ENCODE measurements at regions not wholly inside any gene's neighbourhood (a gene's known extent, or its start where the extent isn't known, plus 50 kb on each side); places are given as distances from the start of the nearest gene placed in this dataset.

DNA sequence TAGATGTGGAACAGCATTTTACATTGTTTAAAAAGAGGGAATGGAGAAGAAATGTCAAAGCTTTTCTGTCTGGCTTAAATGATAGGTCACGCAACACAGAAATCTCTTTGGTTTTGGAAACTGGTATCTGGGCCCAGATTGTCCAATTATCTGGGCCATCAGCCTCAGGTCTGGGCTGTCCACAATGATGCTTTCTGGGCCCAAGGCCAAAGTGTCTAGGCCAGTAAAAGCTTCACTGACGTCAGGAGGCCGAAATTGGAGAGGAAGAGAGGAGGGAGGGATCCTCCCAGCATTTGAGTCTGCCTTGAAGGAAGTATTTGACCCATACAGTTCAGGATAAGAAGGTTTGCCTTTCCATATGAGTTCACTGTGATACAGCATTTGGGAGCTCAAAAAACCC is 60.7 kb upstream of the ALDH1A3 start:
- TF ChIP-seq CTCF (IDR thresholded peaks at IDR 0.05): no peak
- H3K4me1 ChIP-seq: no peaks in the 10 kb centered on the region
- peaks cover 0 to 11% (median 0%) of the 10 kb centered on the region in 7 donors for H3K27me3 ChIP-seq
- no peaks in the 10 kb centered on the region for H3K36me3 ChIP-seq
- H3K27ac ChIP-seq: no peak overlapping the region
- ATAC-seq: peak in 2 of 8 donors; percentile 35 to 52
- H3K9me3 ChIP-seq: peaks cover 0 to 52% (median 10%) of the 10 kb centered on the region in 11 donors
- WGBS, 2 donors: 48 to 50% methylated on average over 3 of the region's 3 CpGs
- peak in 1 of 2 donors; percentile 16 for DNase-seq
- no peak overlapping the region for H3K4me3 ChIP-seq
- intact Hi-C loops (cut with DNase I): no loop called here

DNA sequence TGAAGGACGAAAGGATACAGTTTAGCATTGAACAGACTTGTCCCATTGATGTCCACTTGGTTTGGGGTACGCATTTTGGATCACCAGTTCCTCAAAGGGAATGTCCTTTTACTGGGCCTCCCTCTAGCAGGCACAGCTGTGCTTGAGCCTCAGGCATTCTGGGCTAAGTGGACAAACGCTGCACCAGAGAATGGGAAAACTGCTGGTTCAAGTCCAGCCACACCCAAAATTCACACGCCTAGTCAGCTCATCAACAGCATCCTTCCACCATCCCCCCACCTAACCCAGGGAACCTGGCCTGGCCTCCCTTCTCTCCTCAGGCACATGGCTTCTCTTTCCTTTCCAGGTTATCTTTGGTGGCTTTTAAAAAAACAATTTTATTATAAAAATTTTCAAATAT is 59.1 kb upstream of the ALDH1A3 start:
- TF ChIP-seq CTCF (IDR thresholded peaks at IDR 0.05): no peak
- H3K27me3 ChIP-seq: peaks cover 0 to 18% (median 0%) of the 10 kb centered on the region in 7 donors
- DNase-seq (no peak), ATAC-seq (no peak)
- H3K4me3 ChIP-seq: no peak overlapping the region
- no peak overlapping the region for H3K27ac ChIP-seq
- H3K4me1 ChIP-seq: no peaks in the 10 kb centered on the region
- intact Hi-C loops (cut with DNase I): no loop called here
- peaks cover 0 to 38% (median 9%) of the 10 kb centered on the region in 11 donors for H3K9me3 ChIP-seq
- WGBS, 2 donors: 57 to 63% methylated on average over 4 of the region's 4 CpGs
- no peaks in the 10 kb centered on the region for H3K36me3 ChIP-seq

GRCh38 chr15:100821327-100821726 is 58.3 kb upstream of the ALDH1A3 start:
- no peak overlapping the region for H3K4me3 ChIP-seq
- H3K27ac ChIP-seq: no peak overlapping the region
- peaks cover 0 to 18% (median 0%) of the 10 kb centered on the region in 7 donors for H3K27me3 ChIP-seq
- no peak for TF ChIP-seq CTCF (IDR thresholded peaks at IDR 0.05)
- H3K4me1 ChIP-seq: no peaks in the 10 kb centered on the region
- H3K36me3 ChIP-seq: no peaks in the 10 kb centered on the region
- no peak for DNase-seq
- ATAC-seq: no peak
- H3K9me3 ChIP-seq: peaks cover 0 to 30% (median 4%) of the 10 kb centered on the region in 11 donors
- intact Hi-C loops (cut with DNase I): no loop called here

- 47 to 56% methylated on average over 5 of the region's 5 CpGs for WGBS, 2 donors
- DNase-seq: no peak
- H3K9me3 ChIP-seq: peaks cover 0 to 35% (median 5%) of the 10 kb centered on the region in 11 donors
- no peaks in the 10 kb centered on the region for H3K4me1 ChIP-seq
- no peak for TF ChIP-seq CTCF (IDR thresholded peaks at IDR 0.05)
- no peak overlapping the region for H3K27ac ChIP-seq
- intact Hi-C loops (cut with DNase I): no loop called here
- H3K4me3 ChIP-seq: no peak overlapping the region
- no peak for ATAC-seq
- peaks cover 0 to 18% (median 0%) of the 10 kb centered on the region in 7 donors for H3K27me3 ChIP-seq
- no peaks in the 10 kb centered on the region for H3K36me3 ChIP-seq
Observed at GRCh38 chr15:100824211-100824610, 55.4 kb upstream of the ALDH1A3 start.

All from heart right ventricle (tissue), 16 donors.